ENCODE measurements at regions not wholly inside any gene's neighbourhood (a gene's known extent, or its start where the extent isn't known, plus 50 kb on each side); places are given as distances from the start of the nearest gene placed in this dataset.

DNA sequence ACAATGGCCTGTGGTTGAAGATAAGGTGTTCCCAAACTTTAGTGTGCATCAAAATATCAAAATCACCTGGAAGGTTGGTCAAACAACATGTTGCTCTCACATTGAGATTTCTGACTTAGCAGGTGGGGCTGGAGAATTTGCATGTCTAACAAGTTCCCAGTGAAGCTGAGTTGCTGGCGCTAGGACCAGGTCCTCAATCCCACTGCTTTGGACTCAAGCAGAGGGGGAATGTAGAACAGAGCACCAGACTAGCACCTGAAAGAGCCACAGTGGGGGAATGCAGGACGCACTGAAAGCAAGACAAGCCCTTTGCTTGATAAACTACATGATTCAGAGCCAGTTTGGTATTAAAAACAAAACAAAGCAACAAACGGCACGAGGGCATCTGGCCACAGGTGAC, 458.1 kb downstream of the MTRR start:
- no peak for DNase-seq

DNA sequence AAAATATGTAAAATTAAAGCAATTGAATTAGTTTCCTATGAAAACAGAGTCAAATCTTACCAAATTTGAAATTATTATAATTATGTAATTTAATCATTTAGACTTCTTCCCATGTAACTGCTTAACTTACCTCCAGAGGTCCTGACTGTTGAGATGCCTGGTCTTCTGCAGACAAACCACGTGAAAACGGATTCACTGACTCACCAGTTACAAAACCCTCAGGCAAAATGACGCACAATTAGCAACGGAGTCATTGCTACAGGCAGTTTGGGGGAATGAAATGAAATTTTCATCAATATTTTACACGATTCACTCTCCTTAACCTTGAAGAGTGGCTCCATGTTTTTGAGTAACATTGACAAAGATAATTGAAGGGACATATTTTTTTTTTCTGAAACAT, 460.8 kb downstream of the MTRR start:
- DNase-seq: peak; percentile 10

DNA sequence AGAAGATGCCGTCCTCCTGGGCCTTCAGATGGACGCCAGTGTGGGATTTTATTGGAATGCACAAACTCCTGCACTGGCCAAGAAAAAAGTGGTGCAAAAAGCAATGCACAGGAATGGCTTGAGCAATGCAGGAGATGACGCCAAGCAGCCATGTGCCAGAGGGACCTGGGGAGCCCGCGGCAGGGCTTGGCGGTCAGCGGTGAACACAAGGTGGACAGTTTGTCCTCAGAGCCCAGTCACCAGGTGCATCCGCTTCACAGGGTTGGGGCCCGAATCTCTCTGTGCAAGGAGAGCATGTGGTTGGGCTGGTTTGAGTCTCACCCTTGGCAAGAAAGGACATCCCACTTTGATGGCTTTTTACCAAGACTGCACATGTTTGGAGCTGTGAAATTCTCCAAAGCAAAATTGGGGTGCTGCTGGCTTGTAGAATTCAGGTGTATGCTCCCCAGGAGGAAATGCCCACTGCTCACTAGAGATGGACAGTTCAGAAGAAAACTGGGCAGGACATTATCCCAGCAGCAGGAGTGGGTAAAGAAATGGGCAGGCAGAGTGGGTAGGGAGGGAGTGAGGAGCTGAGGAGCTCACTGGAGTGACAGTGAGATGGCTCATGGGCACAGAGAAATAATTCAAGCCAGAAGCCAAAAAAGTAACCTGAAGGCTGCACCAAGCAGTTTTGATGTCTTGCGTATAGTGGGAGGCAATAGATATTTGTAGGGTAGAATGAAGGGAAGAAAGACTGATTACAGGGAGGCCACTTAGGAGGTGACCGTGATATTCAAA, 463.9 kb downstream of the MTRR start:
- DNase-seq: no peak

DNA sequence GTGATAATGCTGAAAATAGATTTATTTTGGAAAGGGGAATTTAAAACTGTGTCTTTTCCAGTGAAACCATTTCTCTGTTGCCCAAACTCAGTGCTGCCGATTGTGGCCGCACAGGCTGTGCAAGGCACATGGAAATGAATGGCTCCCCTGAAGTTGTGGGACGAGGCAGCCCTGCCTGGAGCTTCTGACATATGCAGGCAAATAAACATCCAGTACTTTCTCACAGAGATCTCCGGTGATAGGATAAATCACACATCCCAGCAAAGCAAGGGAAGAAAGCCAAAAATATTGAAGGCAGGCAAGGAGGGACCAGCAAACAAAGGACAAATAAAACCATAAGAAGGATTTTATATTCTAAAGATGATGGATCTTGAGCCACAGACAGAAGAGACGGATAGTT, 464.5 kb downstream of the MTRR start:
- DNase-seq: no peak

DNA sequence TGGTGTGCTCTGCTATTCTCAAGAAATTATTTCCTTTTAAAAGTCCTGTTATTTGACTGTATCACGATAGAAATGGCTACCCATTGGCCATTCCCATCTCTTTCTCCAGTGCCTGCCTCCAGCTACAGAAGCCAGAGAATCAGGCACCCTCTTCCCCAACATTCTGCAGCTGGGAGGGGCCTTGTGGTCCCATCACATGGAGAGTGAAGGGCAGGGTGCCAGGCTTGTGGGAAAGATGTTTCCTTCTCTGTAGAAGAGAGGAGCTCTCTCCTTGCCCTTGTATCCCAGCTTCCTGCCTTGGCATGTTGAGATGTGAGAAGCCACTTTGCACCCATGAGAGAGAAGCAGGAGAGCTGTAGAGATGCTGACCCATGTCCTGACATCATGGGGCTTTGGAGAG, 465.0 kb downstream of the MTRR start:
- peak; percentile 9 for DNase-seq

DNA sequence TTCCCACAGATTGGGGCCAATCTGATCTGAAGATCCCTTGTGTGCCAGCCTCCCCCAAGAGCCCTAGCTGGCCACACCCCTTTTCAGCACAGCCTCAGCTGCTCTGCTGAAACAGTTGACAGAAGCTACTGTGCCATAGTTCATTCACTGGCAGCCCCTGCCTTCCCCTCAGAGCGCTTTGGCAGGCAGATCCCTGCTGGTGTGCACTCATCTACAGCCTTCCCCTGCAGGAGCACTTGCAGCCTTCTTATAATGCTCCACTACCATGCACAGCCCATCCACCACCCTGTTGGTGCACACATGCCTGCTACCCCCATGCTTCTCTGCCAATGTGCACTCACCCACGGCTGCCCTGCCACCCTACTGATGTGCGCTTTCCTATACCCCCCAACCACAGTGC, 471.3 kb downstream of the MTRR start:
- no peak for DNase-seq

DNA sequence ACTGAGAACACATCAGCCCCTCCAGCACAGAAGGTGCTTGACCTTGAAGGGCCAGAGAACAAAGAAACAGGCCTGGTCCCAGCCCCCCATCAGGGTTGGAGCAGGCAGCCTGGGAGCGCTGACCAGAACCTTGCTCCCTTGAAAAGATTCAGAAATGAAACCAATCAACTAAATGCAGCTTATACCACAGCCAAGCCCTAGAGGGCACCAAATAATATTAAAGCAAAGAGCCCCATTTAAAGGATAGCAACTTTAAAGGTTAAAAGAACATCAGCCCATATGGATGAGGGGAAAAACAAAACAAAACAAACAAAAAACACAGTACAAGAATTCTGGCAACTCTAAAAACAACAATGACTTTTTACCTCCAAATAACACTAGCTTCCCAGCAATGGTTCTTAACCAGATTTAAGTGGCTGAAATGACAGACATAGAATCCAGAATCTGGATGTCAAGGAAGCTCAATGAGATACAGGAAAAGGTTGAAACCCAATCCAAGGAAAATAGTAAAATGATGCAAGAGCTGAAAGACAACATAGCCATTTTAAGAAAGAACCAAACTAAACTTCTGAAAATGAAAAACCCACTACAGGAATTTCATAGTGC, 471.9 kb downstream of the MTRR start:
- peak; percentile 33 for DNase-seq

DNA sequence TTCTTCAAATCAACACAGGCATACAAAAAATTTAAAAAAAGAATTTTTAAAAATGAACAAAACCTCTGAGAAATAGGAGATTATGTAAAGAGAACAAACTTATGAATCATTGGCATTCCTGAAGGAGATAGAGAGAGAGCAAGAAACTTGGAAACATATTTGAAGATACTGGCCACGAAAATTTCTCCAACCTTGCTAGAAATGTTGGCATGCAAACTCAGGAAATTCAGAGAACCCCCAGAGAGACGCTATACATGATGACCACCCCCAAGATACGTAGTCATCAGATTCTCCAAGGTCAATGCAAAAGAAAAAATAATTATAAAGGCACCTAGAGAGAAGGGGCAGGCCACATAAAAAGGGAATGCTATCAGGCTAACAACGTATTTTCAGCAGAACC, 472.5 kb downstream of the MTRR start:
- DNase-seq: peak; percentile 37

DNA sequence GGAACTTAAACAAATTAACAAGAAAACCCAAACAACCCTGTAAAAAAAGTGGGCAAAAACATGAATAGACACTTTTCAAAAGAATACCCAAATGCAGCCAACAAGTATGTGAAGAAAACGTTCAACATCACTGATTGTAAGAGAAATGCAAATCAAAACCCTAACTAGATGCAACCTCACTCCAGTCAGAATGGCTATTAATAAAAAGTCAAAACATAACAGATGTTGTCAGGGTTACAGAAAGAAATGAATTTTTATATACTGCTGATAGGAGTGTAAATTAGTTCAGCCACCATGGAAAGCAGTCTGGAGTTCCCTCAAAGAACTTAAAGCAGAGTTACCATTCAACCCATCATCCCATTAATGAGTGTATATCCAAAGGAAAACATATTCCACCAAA, 479.0 kb downstream of the MTRR start:
- DNase-seq: no peak

DNA sequence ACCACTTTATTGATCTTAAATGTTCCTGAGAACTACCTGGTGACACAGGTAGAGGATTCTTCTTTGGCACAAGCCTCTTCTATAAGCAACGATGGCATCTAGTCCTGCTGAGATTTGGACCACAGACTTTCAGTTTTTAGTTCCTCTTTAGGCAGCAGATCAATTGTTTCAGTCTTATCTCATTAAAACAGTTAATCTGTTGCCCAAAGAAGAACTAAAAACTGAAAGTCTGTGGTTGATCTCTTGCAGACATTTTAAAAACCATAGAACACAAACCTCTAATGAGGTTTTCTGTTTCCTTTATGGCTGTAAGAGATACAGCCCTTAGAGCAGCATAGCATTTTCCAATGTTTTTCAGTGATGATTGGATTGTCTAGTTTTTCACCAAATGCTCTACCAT, 480.9 kb downstream of the MTRR start:
- no peak for DNase-seq

DNA sequence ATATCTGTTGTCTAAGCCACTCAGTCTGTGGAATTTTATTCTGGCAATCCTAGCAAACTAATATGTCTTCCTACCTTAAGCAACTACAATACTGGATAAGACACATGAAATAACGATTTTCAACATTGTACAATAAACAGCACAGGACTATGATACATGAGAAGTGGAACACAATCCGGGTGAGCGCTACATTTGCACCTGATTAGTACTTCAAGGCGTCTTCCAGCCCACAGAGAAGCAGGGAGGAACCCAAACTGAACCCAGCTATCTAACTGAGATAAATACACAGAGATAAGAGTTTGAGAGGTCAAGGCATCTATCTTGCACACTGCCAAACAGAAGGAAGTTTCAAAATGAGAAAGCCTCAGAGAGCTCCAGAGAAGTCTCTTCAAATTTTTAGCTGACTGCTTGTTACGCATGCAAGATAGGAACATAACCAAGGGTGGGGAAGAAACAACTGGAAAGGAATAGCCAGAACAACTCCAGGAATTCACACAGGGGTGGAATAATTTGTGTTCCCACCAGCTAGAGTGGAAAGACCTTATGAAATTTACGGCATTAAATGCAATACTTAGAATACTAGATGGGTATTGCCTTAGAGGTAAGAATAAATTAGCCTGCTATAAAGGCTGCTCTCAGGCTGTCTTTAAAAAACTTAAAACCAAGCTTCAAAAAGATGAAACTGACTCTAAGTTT, 481.8 kb downstream of the MTRR start:
- DNase-seq: no peak

DNA sequence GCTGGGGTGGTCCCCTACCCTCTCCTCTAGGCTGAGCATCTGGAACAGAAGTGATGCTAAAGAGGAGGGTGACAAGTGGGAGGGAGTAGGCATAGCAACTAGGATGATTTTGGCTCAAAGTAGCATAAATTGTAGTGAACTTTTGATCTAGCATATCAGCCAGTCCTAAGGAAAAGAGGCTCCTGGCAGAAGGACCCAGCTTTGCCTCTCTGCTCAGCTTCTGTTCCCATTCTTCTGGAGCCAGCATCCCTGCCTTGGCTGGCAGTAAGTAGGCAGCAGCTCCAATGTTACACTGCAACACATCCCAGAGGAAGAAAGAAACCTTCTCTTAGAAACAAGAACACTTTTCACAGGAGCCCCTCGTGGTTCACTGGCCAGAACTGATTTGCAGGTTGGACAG, 487.0 kb downstream of the MTRR start:
- no peak for DNase-seq

DNA sequence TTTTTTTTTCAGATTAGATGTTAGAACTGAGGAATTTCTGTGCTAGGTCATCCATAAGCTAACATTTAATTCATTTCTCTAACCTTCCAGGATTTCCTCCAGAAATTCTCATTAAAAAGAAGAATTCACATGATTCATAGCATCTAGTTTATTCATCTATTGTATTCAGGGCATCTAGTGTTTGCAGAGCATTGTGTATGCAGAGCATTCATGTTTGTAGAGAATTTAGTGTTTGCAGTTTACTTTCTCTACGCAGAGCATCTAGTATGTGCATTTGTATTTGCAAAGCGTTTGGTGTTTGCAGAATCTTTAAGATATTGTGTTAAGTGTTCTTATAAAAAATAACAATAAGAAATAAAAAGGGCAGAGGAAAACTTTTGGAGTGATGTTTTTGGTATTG, 491.1 kb downstream of the MTRR start:
- no peak for DNase-seq

DNA sequence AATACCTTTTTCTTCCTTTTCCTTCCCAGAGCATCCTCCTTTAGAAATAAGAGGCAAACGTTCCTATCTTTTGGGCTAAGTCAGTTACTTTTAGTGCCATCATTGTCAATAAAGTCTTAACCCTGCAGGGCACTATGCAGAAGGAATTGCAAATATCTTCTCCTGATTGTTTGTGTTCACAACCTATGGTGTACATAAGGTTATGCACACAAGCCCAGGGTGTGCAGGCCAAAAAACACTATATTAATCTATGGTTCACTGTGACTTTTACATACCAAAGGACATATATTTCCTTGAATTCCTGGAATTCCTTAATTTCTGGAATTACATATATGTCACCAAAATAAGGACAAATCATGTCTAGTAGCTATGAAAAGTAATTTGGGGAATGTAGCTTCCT, 493.5 kb downstream of the MTRR start:
- no peak for DNase-seq

DNA sequence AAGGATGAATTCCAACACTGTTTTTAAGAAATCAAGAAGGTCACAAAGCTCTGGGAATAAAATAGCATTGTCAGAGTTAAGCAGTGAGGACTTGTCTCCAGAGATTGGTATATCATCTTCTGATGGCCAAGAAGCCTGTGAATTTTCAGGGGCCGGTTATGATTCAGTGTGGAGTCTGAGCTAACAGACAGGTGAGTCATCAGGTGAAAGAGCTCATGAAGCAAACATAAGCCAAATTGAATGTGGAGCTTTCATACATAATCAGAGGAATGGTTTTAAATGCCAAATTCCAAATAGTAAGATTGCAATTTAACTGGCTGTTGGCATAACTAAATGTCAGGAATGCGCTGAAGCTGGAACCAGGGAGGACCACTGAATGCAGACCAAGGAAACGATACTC, 494.2 kb downstream of the MTRR start:
- peak; percentile 35 for DNase-seq

DNA sequence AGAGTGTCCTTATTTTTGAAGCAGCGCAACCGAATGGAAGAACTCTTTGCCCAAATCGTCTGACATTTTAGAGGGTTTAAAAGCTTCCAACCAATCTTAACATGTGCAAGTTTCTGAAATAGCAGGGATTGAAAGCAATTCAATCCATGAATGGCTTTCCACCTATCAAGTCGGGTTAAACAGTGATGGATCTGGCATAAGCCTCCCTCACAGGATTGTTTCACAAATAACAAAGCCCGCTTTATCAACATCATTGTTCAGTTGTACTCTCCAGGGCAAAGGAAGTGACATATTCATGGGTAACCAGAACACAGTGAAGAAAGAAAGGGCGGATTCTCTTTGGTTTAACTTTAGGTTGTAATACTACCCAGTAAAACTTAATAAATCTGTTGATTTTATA, 497.3 kb downstream of the MTRR start:
- no peak for DNase-seq

DNA sequence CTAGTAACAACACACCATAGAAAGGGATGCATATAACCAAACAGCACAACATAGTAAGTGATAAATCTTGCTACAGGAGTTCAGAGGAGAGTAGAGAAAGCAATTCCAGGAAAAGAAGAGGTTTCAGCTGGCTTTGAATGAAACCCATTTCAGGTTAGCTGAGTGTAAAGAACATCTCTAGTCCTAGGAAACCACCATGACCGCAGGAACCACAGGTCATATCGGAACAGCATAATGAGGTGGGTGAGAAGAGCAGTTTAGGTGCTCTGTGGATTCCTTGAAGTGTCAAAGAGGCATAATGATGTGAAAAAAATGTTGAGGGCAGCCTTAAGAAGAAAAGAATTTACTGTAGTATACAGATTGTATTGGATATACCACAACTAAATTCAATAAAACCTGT, 507.5 kb downstream of the MTRR start:
- DNase-seq: no peak

DNA sequence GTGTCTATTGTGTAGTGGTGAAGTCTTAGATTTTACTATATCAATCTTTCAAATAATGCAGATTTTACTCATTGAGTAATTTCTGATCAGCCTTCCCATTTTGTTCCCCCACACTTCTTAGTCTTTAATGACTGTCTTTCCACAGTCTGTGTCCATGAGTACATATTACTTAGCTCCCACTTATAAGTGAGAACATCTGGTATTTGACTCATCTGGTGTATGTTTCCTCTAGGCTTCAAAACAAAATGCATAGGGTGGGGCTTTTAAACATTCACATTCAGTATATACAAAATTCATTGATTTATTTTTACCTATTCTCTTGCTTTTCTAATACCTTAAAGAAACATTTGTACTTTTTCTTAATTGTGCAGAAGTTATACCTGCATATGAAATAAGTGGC, 513.0 kb downstream of the MTRR start:
- DNase-seq: no peak

DNA sequence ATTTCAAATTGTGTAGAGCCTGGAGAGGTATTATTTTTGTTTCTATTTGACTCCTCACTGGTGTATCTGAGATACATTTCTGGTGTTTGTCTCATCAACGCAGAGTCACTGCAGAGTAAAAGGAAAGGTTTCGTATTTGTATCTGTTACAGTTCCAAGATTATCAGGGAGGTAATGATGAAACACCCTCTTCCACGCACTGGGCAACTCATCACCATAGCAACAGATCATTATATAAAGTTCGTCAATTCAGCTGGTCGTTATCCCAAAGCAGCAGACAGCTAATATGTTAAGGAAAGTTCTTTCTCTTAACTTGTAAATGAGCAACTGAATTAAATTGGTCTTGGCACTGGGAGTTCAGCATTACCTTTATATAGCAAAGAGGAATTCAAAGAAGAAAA, 513.5 kb downstream of the MTRR start:
- no peak for DNase-seq

DNA sequence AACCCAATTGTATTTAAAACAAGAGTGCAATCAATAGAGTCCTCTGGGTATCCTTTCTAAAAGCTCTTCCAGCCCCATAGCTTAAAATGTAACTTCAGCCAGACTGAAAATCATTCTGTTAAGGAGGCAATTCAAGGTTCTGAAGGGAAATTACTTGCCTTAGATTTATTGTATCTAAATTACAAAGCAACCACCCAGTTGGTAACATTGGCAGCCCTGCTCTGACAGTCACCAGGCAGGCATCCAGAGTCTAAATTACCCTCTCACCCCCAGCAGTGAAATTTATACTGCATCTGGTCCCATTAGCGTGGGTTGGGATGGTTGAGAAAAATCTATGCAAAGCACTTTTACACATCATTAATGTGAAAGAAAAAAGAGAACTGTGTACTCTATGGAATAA, 514.7 kb downstream of the MTRR start:
- DNase-seq: peak; percentile 17

DNA sequence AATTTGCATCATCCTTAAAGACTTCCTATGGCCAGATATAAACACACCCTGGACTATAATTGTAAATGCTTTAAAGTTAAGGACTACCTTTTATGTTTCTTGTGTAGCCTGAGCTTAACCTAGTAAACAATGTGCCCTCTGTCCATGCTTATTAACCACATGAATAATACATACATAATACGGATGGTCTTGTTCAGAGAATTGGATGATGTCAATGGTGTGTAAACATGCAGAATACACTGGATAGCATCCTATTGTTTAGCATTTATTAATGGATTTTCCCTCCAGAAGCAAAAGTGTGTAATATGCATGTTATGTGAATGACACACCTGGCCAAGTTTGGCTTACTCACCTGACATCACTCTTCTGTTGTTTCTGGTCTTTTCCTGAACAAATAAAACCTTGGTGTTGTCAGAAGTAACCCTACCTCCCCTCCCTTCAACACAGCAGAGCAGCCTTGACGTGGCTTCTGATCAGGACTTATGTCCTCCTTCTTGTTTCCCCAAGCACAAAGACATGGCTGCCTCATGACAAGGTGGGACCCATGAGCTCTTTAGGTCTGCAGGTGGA, 517.9 kb downstream of the MTRR start:
- no peak for DNase-seq

DNA sequence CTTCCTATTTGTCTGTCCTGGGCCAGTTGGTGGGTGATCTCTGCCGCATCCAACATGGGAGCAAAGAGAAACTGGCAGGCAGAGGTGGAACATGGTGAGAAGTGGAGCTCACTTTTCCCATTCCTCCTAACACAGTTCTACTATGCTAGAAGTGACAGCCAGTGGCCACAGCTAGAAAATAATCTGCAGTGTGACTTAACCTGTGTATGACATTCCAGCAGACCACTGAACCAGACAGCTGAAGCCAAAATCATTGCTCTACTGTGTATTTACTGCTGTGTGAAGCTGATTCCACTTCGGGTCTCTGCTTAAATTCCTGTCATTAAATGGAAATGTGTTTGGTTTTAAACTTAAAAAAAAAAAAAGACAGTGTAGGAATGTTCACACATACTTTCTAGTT, 523.0 kb downstream of the MTRR start:
- DNase-seq: peak; percentile 7

DNA sequence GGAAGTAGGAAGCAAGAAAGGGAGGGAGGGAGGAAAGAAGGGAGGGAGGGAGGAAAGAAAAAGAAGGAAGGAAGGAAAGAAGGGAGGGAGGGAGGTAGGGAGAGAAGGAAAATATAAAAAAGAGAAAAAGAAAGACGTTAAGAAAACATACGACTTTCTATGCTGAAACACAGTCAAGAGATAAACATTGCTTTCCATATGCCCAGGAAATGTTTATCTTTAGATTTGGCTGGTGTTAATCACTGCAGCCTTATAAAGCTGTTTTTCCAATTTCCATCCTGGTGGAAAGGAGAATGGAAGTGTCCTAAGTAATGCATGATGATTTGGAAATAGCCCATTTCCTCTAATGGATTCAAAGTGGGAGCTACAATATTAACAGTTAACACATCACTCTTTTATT, 524.3 kb downstream of the MTRR start:
- no peak for DNase-seq

DNA sequence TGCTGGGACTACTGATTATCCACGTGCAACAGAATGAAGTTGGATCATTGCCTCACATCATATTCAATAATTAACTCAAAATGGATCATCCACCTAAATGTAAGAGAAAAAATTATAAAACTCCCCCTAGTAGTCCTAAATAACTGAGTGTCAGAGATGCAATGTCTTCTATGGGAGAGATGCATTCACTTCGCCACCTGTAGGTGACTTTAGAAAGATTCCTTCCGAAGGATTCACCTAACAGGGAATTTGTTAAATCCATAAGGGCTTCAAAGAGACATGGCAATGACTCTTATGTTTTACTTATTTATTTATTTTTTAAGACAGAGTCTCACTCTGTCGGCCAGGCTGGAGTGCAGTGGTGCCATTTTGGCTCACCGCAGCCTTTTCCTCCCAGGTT, 526.0 kb downstream of the MTRR start:
- no peak for DNase-seq
